Parathyroid adenoma (tissue), 2 donors: ENCODE measurements at regions not wholly inside any gene's neighbourhood (a gene's known extent, or its start where the extent isn't known, plus 50 kb on each side); places are given as distances from the start of the nearest gene placed in this dataset.

Experiments used
- H2AFZ ChIP-seq: fragments of 300-600 bp; sonication (generic); one replicate; pipeline ENCODE4 v1.7.0; 2017; ENCODE audit warnings: antibody characterized with exemption, mild to moderate bottlenecking
- H3K27ac ChIP-seq: fragments of 300-600 bp; sonication (generic); one replicate; pipeline ENCODE4 v1.7.0; 2017
- H3K27me3 ChIP-seq: fragments of 300-600 bp; sonication (generic); one replicate; pipeline ENCODE4 v1.7.0; 2017; ENCODE audit warnings: low read length; ENCODE audit not compliant: control insufficient read depth, insufficient read depth
- H3K36me3 ChIP-seq: fragments of 300-600 bp; sonication (generic); one replicate; pipeline ENCODE4 v1.7.0; 2017; ENCODE audit warnings: low read length; ENCODE audit not compliant: control insufficient read depth, insufficient read depth
- H3K4me1 ChIP-seq: fragments of 300-600 bp; sonication (generic); one replicate; pipeline ENCODE4 v1.7.0; 2017; ENCODE audit warnings: control low read depth
- H3K4me2 ChIP-seq: fragments of 300-600 bp; sonication (generic); one replicate; pipeline ENCODE4 v1.7.0; 2017; ENCODE audit warnings: low read length
- H3K4me3 ChIP-seq: fragments of 300-600 bp; sonication (generic); one replicate; pipeline ENCODE4 v1.7.0; 2017; ENCODE audit warnings: low read depth, low read length
- H3K79me2 ChIP-seq: fragments of 300-600 bp; sonication (generic); one replicate; pipeline ENCODE4 v1.7.0; 2017; ENCODE audit warnings: control low read depth
- H3K9ac ChIP-seq: fragments of 300-600 bp; sonication (generic); one replicate; pipeline ENCODE4 v1.7.0; 2017; ENCODE audit warnings: mild to moderate bottlenecking
- H3K9me3 ChIP-seq: fragments of 300-600 bp; sonication (generic); one replicate; pipeline ENCODE4 v1.7.0; 2017; ENCODE audit warnings: low read length; ENCODE audit not compliant: control insufficient read depth
- CTCF ChIP-seq: fragments of 300-600 bp; sonication (generic); IDR thresholded peaks from one replicate; pipeline ENCODE4 v1.7.0; 2017; ENCODE audit warnings: antibody characterized with exemption, mild to moderate bottlenecking
- donor health status: primary hyperparathyroidism.

GRCh38 chr1:217138173-217138765, 415.0 kb upstream of the ESRRG start:
- Histone ChIP-seq H3K4me3 (peak overlapping the region; percentile 6), H3K4me2 (peak overlapping the region; percentile 63), H3K27me3 (no peaks in the 10 kb centered on the region), H3K79me2 (peaks cover 9% of the 10 kb centered on the region), H2AFZ (peak overlapping the region; percentile 72), H3K4me1 (peaks cover 6% of the 10 kb centered on the region), H3K36me3 (no peaks in the 10 kb centered on the region), H3K27ac (peak overlapping the region; percentile 96), H3K9ac (no peak overlapping the region), H3K9me3 (no peaks in the 10 kb centered on the region)
- TF ChIP-seq CTCF = no peak

GRCh38 chr1:217137210-217137881, 414.1 kb upstream of the ESRRG start:
- Histone ChIP-seq H3K4me2 (peak overlapping the region; percentile 89), H3K9me3 (no peaks in the 10 kb centered on the region), H2AFZ (peak overlapping the region; percentile 23), H3K27me3 (no peaks in the 10 kb centered on the region), H3K36me3 (no peaks in the 10 kb centered on the region), H3K4me3 (peak overlapping the region; percentile 73), H3K4me1 (peaks cover 6% of the 10 kb centered on the region), H3K79me2 (peaks cover 18% of the 10 kb centered on the region), H3K9ac (peak overlapping the region; percentile 80), H3K27ac (peak overlapping the region; percentile 96)
- no peak for TF ChIP-seq CTCF

- no peak for TF ChIP-seq CTCF
- peak overlapping the region; percentile 38 for H2AFZ ChIP-seq
- H3K36me3 ChIP-seq = no peaks in the 10 kb centered on the region
- H3K27ac ChIP-seq = peak overlapping the region; percentile 96
- H3K79me2 ChIP-seq = peaks cover 23% of the 10 kb centered on the region
- peak overlapping the region; percentile 80 for H3K9ac ChIP-seq
- peak overlapping the region; percentile 89 for H3K4me2 ChIP-seq
- no peaks in the 10 kb centered on the region for H3K27me3 ChIP-seq
- H3K4me1 ChIP-seq = peaks cover 6% of the 10 kb centered on the region
- H3K4me3 ChIP-seq = peak overlapping the region; percentile 73
- H3K9me3 ChIP-seq = no peaks in the 10 kb centered on the region
Observed at GRCh38 chr1:217136895-217137205, 413.6 kb upstream of the ESRRG start.

GRCh38 chr1:217135987-217136894, 413.0 kb upstream of the ESRRG start:
- peak overlapping the region; percentile 89 for H3K4me2 ChIP-seq
- TF ChIP-seq CTCF = no peak
- no peaks in the 10 kb centered on the region for H3K27me3 ChIP-seq
- no peaks in the 10 kb centered on the region for H3K9me3 ChIP-seq
- H3K79me2 ChIP-seq = peaks cover 26% of the 10 kb centered on the region
- peak overlapping the region; percentile 80 for H3K9ac ChIP-seq
- H3K4me1 ChIP-seq = peaks cover 3% of the 10 kb centered on the region
- no peaks in the 10 kb centered on the region for H3K36me3 ChIP-seq
- peak overlapping the region; percentile 96 for H3K27ac ChIP-seq
- H2AFZ ChIP-seq = peak overlapping the region; percentile 38
- peak overlapping the region; percentile 73 for H3K4me3 ChIP-seq
